Right lobe of liver (tissue), 4 donors: ENCODE measurements at regions not wholly inside any gene's neighbourhood (a gene's known extent, or its start where the extent isn't known, plus 50 kb on each side); places are given as distances from the start of the nearest gene placed in this dataset.

Experiments
- POLR2A ChIP-seq: fragments of 450-650 bp; IDR thresholded peaks from one replicate; pipeline ENCODE4 v1.6.1; 2017; ENCODE audit warnings: antibody characterized with exemption, mild to moderate bottlenecking
- TF ChIP-seq, protein P1 (sequence below), 4 donors: fragments of 200-600 bp in 3 of 4; fragments of 450-650 bp in 1 of 4; IDR thresholded peaks; one replicate each; pipeline versions ENCODE4 v1.5.1 to v1.8.0; 2016 to 2022; ENCODE audit warnings: antibody characterized with exemption in 4 of 4, mild to moderate bottlenecking in 2 of 4
- donor health status: DM: no; HTN: no; CAD: no.
- donor health status: DM: no; HTN: no; CAD: no.
- donor health status: DM: no; HTN: yes; CAD: no.

DNA sequence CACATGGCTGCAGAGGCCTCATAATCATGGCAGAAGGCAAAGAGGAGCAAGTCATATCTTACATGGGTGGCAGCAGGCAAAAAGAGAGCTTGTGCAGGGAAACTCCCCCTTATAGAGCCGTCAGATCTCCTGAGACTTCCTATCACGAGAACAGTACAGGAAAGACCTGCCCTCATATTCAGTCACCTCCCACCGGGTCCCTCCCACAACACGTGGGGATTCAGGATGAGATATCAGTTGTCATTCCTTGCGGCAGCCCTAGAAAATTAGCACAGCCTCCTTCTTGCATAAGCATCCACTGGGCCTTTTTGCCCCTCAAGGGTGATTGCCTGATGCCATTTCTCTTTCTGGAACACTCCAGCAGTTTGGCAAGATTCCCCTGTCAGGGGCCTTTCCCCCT lies 61.7 kb upstream of the STX18 start:
- TF ChIP-seq, protein P1, sequence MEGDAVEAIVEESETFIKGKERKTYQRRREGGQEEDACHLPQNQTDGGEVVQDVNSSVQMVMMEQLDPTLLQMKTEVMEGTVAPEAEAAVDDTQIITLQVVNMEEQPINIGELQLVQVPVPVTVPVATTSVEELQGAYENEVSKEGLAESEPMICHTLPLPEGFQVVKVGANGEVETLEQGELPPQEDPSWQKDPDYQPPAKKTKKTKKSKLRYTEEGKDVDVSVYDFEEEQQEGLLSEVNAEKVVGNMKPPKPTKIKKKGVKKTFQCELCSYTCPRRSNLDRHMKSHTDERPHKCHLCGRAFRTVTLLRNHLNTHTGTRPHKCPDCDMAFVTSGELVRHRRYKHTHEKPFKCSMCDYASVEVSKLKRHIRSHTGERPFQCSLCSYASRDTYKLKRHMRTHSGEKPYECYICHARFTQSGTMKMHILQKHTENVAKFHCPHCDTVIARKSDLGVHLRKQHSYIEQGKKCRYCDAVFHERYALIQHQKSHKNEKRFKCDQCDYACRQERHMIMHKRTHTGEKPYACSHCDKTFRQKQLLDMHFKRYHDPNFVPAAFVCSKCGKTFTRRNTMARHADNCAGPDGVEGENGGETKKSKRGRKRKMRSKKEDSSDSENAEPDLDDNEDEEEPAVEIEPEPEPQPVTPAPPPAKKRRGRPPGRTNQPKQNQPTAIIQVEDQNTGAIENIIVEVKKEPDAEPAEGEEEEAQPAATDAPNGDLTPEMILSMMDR (IDR thresholded peaks at IDR 0.05): no peak
- no peak for TF ChIP-seq POLR2A
